Superior temporal gyrus (tissue), 1 donor: ENCODE measurements at regions not wholly inside any gene's neighbourhood (a gene's known extent, or its start where the extent isn't known, plus 50 kb on each side); places are given as distances from the start of the nearest gene placed in this dataset.
"Not testable (repeated sequence)": the region's sequence is repeated elsewhere in the genome, so short reads cannot be mapped to it uniquely, and the experiment has no call there.

ENCODE experiments used
- DNase-seq: peaks from one replicate; pipeline ENCODE4 v3.0.0-alpha.2; 2016; ENCODE audit errors: extremely low spot score

DNA sequence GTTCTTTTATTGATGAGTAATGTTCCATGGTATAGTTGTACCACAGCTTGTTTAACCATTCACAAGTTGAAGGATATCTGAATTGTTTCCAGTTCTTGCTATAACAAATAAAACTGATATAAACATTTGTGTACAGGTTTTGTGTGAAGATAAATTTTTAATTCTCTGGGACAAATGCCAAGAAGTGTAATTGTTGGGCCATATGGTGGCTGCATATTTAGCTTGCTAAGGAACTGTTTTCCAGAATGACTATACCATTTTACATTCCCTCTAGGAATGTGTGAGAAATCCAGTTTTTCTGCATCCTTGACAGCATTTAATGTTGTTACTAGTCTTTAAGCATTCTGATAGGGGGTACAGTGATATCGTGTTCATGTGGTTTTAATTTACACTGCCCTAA lies 368.5 kb downstream of the KIF2B start:
- DNase-seq, result no peak

DNA sequence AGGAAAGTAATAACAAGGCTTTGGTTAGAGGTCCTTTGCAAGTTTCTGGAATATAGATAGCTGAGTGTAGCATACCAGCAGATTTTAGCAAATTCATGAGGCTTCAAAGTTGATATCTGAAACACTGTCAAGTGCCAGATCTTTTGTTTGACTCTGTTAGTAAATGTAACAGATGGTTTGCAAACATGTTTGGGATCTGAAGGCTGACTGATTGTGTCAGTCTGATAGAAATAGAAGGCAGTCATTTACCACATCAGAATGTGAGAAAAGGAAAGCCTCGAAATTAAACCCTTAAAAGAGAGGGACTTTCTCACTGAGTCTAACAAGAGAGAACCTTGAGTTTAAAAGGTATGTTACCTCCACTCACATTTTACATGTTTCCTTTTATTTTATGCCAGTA lies 371.5 kb downstream of the KIF2B start:
- DNase-seq, result peak; percentile 59

DNA sequence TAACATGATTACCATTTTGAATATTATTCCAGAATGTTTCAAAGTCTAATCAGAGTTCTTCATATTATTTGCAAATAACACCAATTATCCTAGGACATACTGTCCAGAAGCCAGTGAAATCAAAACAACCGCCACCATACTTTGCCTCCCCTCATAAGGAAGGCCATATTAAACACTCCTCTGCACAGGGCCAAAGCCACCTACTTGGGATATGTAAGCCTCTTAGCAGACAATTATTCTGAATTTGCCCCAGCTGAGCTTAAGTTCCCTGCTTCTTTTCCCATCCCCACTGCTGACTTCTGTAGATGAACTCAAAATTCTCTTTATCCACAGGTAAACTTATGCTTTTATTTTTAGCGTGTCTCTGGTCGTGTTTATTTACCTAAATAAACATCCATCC lies 374.0 kb downstream of the KIF2B start:
- no peak for DNase-seq

DNA sequence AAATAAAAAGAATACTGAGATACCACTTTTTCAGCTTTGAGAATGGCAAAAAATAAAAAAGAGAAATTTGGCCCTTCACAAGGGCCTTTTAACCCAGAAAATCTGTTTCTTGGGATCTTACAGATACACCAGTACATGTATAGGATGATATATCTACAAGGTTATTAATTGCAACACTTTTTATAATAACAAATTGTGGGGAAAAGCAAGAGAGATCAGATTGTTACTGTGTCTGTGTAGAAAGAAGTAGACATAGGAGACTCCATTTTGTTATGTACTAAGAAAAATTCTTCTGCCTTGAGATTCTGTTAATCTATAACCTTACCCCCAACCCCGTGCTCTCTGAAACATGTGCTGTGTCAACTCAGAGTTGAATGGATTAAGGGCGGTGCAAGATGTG lies 378.7 kb downstream of the KIF2B start:
- DNase-seq, result not testable (repeated sequence)

DNA sequence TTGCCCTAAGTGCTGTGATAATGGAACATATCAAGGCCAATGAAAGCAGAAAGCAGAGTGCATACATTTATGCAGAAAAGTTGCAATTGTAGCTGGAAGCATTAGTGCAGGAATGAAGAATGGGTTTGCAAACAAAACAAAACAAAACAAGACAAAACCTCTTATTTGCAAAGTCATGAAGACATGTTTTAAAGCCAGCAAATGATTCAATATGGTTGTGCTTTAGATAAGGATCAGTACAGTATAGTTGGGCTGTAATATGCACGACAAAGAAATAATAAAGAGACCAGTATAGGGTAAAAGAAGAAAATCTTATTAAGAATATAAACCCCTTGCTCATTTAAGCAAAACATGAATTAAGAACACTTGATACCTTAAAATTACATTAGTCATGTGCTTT lies 398.1 kb downstream of the KIF2B start:
- DNase-seq, result no peak

DNA sequence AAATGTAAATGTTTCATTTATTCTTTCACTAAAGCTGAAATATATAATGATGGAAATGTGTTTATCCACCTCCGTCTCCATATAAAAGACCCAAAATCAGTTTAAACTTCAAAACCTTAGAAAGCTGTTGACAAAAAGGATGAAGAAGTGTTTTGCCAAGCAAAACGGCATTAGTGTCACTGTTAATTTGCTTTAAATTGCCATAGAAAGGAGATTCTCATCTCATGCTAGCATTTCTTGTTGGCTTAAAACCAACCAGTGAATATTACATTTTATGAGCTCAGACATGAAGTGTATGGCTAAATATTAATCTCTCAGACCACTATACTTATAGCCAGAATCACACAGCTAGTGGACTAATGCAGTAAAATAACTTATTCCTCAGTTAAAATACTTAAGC lies 398.8 kb downstream of the KIF2B start:
- no peak for DNase-seq

DNA sequence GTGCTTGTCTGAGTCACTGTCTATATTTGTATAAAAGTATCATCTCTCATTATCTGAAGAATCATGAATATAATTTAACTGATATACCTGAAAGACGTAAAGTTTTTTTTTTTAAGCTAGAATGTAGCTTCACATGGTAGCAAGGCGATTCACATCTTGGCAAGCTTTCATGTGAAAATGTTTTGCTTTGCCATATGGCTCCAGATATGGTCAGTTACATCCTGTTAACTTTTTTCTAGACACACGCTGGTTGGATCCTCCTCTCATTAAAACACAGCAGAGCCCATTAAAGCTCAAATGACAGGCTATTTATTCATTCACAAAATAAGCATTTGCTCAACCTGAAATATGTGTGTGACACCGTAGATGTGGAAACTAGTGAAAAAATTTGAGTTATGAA lies 412.8 kb downstream of the KIF2B start:
- peak; percentile 35 for DNase-seq

DNA sequence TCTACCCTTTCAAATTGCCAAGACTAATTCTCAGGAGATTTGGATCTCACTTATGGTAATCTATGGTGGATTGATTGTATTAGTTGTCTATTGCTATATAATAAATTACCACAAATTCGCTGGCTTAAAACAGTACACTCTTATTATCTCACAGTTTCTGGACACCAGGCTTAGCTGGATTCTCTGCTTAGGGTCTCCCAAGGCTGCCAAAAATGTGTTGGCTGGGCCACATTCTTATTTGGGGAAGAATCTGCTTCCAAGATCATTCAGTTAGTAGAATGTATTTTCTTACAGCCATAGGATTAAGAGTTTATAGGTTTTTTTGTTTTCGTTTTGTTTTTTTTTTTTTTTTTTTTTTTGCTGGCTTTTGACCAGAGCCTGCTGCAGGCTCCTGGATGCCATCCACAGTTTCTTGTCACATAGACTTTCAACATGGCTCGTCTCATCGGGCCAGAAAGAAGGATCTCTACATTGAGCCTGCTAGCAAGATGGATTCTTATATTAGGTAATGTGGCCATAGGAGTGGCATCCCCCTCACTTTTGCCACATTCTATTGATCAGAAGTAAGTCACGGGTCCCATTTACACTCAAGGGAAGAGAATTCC lies 415.3 kb downstream of the KIF2B start:
- DNase-seq, result no peak

DNA sequence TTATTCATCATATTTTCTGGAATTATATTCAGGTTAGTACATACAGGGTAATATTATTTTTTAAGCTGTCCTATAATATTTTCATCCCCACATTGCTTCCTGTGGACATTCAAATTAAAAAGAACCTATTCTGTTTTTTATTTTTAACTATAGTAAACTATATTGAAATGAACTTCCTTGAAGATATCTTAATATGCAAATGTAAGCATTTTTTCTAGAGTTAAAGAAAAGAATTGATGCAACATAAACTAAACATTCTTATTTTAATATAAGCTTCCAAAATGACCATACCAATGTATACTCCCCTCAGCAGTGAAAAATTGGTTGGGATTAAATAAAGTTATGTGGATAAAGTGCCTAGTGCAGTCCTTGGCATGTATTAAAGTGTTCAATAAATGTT lies 416.6 kb downstream of the KIF2B start:
- no peak for DNase-seq

DNA sequence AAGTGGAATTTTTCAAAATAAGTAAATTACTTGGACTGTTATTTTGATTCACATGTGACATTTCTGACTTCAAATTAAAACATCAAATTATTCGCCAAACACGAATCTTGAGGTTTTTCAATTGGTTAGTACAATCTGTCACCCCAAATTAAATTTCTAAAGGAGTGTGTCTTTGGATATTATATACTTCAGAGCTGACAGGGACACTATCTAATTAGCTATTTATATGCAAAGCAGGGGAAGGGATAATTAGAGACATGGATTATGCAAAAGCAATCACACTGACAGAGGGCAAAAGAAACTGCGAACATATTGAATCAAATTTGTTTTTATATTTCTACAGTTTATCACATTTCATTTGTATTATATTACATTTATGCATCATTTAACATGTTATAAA lies 433.0 kb downstream of the KIF2B start:
- no peak for DNase-seq

DNA sequence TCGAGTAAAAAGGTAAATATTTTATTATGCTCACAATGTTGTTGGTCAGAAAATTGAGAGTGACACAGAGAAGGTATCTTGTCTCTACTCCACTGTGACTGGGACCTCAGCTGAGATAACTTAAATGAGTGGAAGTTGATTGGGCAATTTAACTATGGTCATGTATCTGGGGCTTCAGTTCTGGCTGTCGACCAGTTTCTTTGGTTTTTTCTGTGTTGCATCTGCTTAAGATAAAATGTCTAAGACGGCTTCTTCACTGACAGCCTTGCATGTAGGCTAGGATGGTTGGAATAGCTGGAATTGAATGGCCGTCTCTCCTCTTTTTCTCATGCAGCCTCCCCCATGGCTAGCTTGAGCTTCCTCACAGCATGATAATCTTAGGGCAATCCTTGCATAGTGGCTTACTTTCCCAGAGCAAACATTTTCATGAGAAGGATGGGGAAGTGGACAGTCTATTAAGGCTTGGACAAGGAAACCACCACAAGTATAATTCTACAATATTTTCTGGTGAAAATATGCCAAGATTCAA lies 433.7 kb downstream of the KIF2B start:
- DNase-seq, result no peak

DNA sequence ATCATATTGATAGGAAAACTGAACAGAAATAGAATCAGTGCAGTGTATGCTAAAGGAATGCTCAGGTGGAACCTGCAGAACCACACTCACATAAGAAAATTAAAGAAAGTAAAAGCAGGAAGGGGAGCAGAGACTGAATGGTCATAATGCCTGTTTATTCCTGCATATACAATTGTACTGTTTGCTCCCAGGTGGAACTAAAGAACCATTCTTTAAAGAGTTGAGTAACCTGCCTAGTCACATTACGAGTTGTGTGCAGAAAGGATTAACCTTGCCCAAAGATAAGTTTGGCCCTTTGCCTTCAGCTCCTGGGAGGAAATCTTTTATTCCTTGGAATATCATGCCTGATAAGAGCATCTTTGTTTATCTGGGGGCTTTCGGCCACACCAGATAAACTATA lies 434.7 kb downstream of the KIF2B start:
- no peak for DNase-seq

DNA sequence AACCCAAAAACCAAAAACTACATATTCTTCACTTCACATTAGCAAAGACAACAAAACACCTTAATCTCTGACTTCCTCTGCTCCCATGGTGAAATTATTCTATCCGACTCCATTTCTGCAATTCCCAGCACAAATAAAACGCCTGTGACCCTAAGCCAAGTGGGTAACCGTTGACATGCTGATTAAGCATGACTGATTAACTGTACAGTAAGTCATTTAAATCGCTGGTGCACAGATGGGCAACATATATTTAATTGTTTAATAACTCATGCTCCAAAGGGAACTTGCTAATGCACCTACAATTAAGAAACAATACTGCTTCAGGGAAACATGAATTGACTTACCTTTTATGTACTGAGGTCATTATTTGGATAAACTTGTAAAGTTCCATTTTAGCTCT lies 436.7 kb downstream of the KIF2B start:
- no peak for DNase-seq

DNA sequence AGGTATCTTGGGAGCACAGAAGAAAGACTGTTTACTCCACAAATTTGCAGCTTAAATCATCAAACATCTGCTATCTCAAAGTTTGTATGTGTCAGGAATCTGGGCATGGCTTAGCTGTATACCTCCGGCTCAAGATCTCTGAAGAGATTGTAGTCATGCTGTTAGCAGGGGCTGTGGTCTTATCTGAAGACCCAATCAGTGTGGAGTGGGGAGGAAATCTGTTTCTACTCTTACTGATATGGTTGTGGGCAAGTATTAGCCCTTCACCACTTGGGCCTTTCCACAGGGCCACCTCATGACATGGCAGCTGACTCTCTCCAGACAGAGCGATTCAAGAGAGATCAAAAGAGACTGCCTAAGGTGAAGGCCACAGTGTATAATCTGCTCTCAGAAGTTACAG lies 438.7 kb downstream of the KIF2B start:
- DNase-seq, result no peak

DNA sequence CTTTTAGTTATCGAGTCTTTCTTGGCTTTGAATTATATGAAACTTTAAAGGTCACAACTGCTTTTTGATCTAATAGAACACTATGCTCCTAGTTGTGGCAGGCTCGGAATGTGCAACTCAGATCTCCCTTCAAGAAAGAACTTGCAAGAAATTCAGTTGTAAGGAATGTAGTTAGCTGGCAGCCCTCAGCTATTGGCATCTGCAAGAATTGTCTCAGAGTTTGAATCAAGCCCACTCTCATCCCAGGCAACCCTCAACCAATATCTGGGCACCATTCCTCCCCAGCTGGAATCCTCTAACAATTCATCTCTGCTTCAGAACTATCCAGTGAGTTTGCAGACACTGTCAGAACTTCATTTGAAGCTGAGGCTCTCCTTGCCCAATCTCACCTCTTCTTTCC lies 447.2 kb downstream of the KIF2B start:
- no peak for DNase-seq

DNA sequence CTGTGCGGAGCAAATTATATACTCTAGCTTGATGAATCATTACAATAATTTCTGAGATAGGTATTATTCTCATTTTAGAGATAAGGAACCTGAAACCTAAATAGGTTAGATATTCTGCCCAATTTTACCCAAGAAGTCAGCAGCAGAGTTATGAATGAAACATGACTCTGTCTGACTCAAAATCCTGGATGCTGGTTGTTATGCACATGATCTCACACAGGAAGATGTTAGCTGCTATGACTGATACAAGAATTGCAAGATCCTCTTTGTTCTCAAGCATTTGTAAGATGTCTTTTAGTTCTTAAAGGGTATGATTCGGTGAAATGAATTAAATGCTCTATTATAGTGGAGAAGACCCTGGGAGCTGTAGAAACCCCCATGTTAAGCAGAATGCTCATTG lies 447.8 kb downstream of the KIF2B start:
- DNase-seq, result no peak

DNA sequence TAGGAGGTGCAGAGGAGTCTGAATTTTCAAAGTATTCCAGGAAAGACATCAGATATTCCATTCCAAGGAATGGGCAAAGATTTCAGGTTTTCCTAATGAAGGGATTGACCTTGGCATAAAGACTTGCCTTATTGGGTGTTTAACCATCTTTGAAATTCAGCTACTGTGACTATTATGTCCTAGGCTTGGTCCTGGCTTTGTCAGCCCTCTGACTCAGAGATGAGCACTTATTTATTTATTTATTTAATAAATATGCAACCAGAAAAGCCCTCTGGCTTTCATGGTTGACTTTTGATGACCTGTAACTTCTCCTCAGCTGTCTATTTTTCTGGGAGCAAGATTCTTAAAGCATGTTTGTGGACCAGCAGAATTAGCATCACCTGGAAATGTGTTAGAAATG lies 455.1 kb downstream of the KIF2B start:
- DNase-seq, result no peak

DNA sequence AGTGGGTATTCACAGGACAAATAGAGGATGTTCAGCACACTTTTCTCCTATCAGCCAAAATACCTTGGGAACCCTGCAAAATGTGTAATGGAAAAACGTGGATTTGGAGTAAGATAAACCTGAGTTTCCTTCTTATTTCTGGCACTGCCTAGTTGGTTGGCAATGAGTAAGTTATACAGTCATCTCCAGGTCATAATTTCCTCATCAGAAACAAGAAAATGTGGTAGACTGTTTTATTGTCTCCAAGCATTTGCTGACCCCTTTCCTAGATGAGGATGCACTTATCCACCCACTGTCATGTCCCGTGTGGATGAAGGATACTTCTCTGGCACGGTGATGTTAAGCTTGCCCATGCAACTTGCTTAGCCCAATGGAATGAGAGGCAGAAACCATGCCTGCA lies 458.0 kb downstream of the KIF2B start:
- no peak for DNase-seq

DNA sequence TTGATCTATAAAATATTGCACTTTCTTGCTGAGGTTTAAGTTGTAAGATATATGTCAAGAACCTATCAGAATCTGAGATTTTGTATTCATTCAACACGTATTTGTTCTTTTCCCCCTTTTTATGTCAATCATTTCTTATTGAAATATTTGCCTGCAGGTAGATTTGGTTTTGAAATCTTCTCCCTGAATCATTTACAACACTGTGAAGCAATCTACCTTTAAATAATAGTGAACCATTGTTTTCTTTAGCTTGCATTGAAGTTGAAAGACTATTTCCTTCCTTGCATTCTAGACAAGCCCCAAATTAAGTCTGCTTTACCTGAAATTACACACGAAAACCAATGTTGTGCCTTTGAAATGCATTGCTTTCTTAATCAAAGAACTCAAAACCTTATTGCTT lies 460.2 kb downstream of the KIF2B start:
- no peak for DNase-seq

DNA sequence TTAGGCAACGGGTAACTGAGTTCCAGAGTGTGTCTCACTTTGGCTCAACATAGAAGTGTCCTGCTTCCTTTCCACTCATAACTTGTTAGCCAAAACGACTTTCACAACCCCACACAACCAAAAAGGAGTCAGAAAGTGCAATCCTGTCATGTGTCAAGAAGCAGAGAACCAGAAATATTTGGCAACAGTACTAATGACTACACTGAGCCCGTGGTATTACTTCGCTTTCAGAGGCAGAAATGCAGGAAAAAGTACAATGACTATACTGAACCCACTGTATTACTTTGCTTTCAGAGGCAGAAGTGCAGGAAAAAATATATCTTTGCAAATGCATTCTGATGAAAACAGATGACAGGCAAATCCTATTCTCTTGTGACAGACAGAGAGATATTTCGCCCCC lies 484.6 kb downstream of the KIF2B start:
- DNase-seq, result no peak

DNA sequence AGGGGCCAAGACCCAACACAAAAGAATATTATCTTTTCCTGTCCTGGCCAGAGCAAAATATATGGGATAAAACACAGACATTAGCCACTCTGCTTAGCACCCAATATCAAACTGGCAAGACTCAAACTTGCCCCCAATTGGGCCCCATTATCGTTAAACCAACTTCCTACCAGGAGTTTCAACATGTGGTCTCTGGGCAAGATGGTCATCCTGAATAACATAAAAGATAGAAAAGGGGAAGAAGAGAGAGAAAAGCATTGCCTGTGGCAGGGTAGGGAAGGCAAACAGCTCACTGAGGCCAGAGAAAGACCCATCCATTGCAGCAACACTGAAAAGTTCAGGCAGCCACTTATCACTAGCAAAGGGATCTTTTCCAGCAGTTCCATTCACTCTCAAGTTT lies 502.1 kb downstream of the KIF2B start:
- DNase-seq, result no peak

DNA sequence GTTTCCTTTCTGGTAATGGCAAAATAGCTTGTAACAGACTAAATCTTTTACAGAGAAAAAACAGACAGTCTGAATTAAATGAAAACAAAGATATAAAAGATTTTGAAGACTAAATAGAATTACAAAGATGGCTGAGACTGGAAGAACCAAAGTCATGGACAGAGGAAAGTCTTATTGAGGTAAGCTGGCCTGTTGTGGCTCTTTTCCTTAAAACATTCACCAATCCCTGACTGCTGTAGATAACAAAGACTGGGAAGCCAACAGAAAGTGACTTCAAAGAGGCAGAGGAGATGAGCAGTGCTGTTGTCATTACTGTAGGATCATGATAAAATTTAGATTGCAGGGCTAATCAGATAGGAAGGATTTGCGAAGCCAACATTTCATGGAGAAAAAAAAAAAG lies 517.0 kb downstream of the KIF2B start:
- no peak for DNase-seq

DNA sequence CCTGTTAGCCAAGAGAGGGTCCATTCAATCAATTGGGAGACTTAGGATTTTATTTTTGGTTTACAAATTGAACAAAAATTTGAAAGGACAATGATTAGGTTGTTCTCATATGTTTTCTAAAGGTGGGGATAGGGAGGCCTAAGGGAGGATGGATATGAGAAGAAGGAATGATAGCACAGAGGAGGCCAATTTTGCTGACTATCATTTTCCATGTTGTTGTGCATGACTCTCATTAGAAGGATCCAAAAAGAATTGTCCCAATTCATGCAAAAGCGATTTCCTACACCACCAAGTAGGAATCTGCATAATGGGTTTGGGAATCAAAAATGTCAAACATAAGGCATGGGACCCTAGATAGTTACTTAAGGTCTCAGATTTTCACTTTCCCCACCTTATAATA lies 524.8 kb downstream of the KIF2B start:
- no peak for DNase-seq

DNA sequence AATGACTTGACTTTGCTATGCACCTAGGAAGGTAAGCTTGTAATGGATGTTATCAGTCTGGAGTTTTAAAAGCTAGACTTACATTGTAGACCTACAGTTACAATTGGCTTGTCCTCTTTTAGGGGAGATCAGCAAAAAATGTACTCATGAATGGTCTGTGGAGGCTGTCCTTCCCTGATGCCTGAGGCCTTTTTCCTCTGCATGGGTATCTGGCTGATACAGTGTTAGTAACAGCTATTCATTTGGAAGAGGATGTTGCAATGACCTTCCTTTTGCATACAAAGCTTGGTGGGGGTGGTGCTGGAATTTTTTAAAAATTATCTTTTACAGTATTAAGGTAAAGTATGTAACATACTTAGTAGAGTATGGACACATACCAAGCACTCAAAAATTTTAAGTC lies 525.5 kb downstream of the KIF2B start:
- no peak for DNase-seq
